Fibroblast of lung (primary cell): ENCODE measurements at regions not wholly inside any gene's neighbourhood (a gene's known extent, or its start where the extent isn't known, plus 50 kb on each side); places are given as distances from the start of the nearest gene placed in this dataset.
A peak's percentile ranks its signal among the peaks of the same experiment; 100 is the strongest.

ENCODE experiments used
- DNase-seq, 2 donors: peaks; one replicate each; pipeline versions ENCODE4 v3.0.0 to v3.0.0-alpha.2; 2010; ENCODE audit warnings: low read depth in 2 of 2
- H2AFZ ChIP-seq: 2 replicates; pipeline ENCODE4 v1.5.1; 2012; ENCODE audit warnings: low read length, control low read depth, inconsistent platforms
- H3K27ac ChIP-seq: 2 replicates; pipeline ENCODE4 v1.5.1; 2011; ENCODE audit warnings: low read length, control low read depth; ENCODE audit not compliant: insufficient read depth
- H3K27me3 ChIP-seq: 2 replicates; pipeline ENCODE4 v1.5.1; 2011; ENCODE audit warnings: mild to moderate bottlenecking, low read length; ENCODE audit not compliant: control insufficient read depth, insufficient read depth
- H3K36me3 ChIP-seq: 2 replicates; pipeline ENCODE4 v1.5.1; 2011; ENCODE audit warnings: low read length; ENCODE audit not compliant: control insufficient read depth, insufficient read depth
- H3K4me1 ChIP-seq: 2 replicates; pipeline ENCODE4 v1.5.1; 2011; ENCODE audit warnings: low read length; ENCODE audit not compliant: control insufficient read depth, insufficient read depth; ENCODE audit errors: extremely low read depth
- H3K4me2 ChIP-seq: 2 replicates; pipeline ENCODE4 v1.5.1; 2011; ENCODE audit warnings: low read length, control low read depth; ENCODE audit not compliant: insufficient read depth; ENCODE audit errors: extremely low read depth
- H3K4me3 ChIP-seq, 4 experiments: fragments of 200-600 bp in 1 of 4; sonication (generic) in 1 of 4; replicated peaks in 1 of 4; 2 replicates each; pipeline ENCODE4 v1.5.1; 2011 to 2016; ENCODE audit warnings: low read length in 4 of 4, low read depth in 3 of 4, mild to moderate bottlenecking in 3 of 4, control low read depth in 2 of 4, inconsistent platforms in 1 of 4, mixed read lengths in 1 of 4; ENCODE audit not compliant: insufficient read depth in 1 of 4; ENCODE audit errors: control extremely low read depth in 1 of 4
- H3K79me2 ChIP-seq: 2 replicates; pipeline ENCODE4 v1.5.1; 2012; ENCODE audit warnings: mild to moderate bottlenecking, low read length, inconsistent platforms; ENCODE audit not compliant: control insufficient read depth, insufficient read depth
- H3K9ac ChIP-seq: 2 replicates; pipeline ENCODE4 v1.5.1; 2011; ENCODE audit warnings: mild to moderate bottlenecking, low read length, control low read depth; ENCODE audit not compliant: insufficient read depth
- H3K9me3 ChIP-seq: 2 replicates; pipeline ENCODE4 v1.5.1; 2012; ENCODE audit warnings: low read depth, low read length; ENCODE audit not compliant: control insufficient read depth, insufficient read depth
- H4K20me1 ChIP-seq: 2 replicates; pipeline ENCODE4 v1.5.1; 2011; ENCODE audit warnings: low read length; ENCODE audit not compliant: control insufficient read depth, insufficient read depth; ENCODE audit errors: extremely low read depth
- EZH2 ChIP-seq: IDR thresholded peaks from 2 replicates; pipeline ENCODE4 v1.5.1; 2012; ENCODE audit warnings: low read length, control low read depth, mild to moderate bottlenecking; ENCODE audit errors: missing control alignments
- TF ChIP-seq, protein P1 (sequence below), 2 donors: IDR thresholded peaks in 1 of 2; conservative IDR thresholded peaks in 1 of 2; 1 replicate in 1 of 2; 2 replicates in 1 of 2; pipeline ENCODE4 v1.5.1; 2011 to 2012; ENCODE audit warnings: low read length in 2 of 2, control low read depth in 1 of 2, inconsistent platforms in 1 of 2, low read depth in 1 of 2, mild to moderate bottlenecking in 1 of 2

DNA sequence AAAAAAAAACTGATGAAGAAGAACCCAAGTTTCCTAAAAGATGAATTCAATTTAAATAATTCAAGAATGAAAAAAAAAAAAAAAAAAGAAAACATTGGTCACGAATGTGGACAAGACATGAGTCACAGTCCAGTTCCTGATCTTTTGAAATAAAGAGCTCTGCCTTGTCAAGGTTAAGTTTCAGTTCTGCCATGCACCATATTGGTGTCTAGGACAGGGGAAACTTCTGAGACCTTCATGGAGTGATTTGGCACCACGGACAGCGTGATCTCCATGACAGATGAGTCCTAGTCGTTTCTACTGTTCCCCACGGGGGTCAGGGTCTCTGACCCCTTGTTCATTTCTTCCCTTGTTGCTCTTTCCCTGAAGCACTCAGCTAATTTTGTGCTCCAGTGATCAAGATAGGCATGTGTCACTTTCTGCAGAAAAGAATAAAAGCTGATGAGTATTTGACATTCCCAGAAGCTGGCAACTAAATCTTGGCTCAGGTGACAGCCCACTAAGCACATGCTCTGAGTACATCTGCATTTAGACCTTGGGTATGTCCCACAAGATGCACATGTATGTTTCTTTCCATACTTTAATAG, 1159.7 kb downstream of the BCL11B start:
- H4K20me1 ChIP-seq, result no peaks in the 10 kb centered on the region
- no peak overlapping the region for H3K9ac ChIP-seq
- H3K36me3 ChIP-seq, result no peaks in the 10 kb centered on the region
- DNase-seq, result peak in 1 of 2 donors; percentile 7
- no peak overlapping the region for H3K4me2 ChIP-seq
- H3K4me1 ChIP-seq, result no peaks in the 10 kb centered on the region
- H3K9me3 ChIP-seq, result no peaks in the 10 kb centered on the region
- no peaks in the 10 kb centered on the region for H3K27me3 ChIP-seq
- H3K4me3 ChIP-seq, result no peak overlapping the region
- H2AFZ ChIP-seq, result no peak overlapping the region
- TF ChIP-seq, protein P1, sequence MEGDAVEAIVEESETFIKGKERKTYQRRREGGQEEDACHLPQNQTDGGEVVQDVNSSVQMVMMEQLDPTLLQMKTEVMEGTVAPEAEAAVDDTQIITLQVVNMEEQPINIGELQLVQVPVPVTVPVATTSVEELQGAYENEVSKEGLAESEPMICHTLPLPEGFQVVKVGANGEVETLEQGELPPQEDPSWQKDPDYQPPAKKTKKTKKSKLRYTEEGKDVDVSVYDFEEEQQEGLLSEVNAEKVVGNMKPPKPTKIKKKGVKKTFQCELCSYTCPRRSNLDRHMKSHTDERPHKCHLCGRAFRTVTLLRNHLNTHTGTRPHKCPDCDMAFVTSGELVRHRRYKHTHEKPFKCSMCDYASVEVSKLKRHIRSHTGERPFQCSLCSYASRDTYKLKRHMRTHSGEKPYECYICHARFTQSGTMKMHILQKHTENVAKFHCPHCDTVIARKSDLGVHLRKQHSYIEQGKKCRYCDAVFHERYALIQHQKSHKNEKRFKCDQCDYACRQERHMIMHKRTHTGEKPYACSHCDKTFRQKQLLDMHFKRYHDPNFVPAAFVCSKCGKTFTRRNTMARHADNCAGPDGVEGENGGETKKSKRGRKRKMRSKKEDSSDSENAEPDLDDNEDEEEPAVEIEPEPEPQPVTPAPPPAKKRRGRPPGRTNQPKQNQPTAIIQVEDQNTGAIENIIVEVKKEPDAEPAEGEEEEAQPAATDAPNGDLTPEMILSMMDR (conservative IDR thresholded peaks at IDR 0.05 in 1 of 2, IDR thresholded peaks at IDR 0.05 in 1 of 2; ENCODE audit: low read depth in 1 of 2, low read length in 2 of 2), result no peak
- no peak for TF ChIP-seq EZH2
- H3K79me2 ChIP-seq, result no peaks in the 10 kb centered on the region
- no peak overlapping the region for H3K27ac ChIP-seq

DNA sequence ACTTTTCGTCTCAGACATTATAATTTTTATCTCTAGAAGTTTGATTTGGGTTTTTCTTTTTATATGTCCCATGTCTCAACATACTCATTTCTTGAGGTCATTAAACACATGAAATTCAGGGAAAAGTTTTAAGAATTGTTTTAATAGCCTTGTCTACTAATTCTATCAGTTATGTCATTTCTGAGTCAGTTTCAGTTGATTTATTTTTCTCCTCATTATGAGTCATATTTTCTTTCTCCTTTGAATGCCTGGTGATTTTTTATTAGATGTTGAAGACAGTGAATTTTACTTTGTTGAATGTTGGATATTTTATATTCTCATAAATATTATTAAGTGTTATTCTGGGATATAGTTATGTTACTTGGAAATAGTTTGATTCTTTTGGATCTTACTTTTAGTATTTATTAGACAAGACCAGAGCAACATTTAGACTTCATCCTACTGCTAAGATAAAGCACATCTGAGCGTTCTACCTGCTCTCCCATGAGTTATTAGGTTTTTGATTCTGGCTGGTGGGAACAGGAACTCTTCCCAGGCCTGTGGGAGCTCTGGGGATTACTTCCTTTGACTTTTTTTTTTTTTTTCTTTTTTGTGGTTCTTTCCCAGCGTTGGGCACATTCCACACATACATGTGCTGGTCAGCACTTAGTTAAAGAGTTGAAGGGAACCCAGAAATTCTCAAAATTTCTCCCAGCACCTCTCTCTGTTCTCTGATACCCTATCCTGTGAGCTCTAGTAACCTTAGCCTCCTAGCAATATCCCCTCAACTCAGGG, 1157.7 kb downstream of the BCL11B start:
- Histone ChIP-seq H4K20me1 (no peaks in the 10 kb centered on the region), H3K4me2 (no peak overlapping the region), H3K4me3 (no peak overlapping the region), H3K27ac (no peak overlapping the region), H3K36me3 (no peaks in the 10 kb centered on the region), H3K9ac (no peak overlapping the region), H3K9me3 (no peaks in the 10 kb centered on the region), H3K4me1 (no peaks in the 10 kb centered on the region), H3K79me2 (no peaks in the 10 kb centered on the region), H2AFZ (no peak overlapping the region), H3K27me3 (no peaks in the 10 kb centered on the region)
- TF ChIP-seq, protein P1 (conservative IDR thresholded peaks at IDR 0.05 in 1 of 2, IDR thresholded peaks at IDR 0.05 in 1 of 2; ENCODE audit: low read depth in 1 of 2, low read length in 2 of 2), result no peak
- TF ChIP-seq EZH2, result no peak
- DNase-seq, result peak in 1 of 2 donors; percentile 72

DNA sequence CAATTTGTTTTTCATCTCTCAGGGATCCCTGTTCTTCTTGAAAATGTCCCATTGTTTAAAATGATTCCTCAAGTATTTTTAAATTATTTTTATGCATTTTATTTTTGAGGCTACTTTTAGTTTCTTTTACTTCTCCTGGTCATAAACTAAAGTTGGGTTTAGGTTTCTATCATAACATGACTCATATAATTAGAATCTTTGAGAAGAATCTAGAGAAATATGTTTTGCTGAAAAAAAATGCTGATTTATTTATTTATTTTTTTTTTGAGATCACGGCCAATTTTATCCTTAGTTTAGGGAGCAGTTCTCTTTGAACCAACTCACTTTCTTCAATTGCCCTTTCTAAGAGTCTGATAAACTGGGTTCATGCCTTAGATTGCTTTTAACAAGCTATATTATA, 1157.1 kb downstream of the BCL11B start:
- H3K9ac ChIP-seq, result no peak overlapping the region
- H3K27ac ChIP-seq, result no peak overlapping the region
- no peak overlapping the region for H2AFZ ChIP-seq
- TF ChIP-seq EZH2, result no peak
- TF ChIP-seq, protein P1 (conservative IDR thresholded peaks at IDR 0.05 in 1 of 2, IDR thresholded peaks at IDR 0.05 in 1 of 2; ENCODE audit: low read depth in 1 of 2, low read length in 2 of 2), result no peak
- no peaks in the 10 kb centered on the region for H3K36me3 ChIP-seq
- H3K4me3 ChIP-seq, result no peak overlapping the region
- H3K27me3 ChIP-seq, result no peaks in the 10 kb centered on the region
- no peak overlapping the region for H3K4me2 ChIP-seq
- peak in 1 of 2 donors; percentile 20 for DNase-seq
- no peaks in the 10 kb centered on the region for H4K20me1 ChIP-seq
- H3K4me1 ChIP-seq, result no peaks in the 10 kb centered on the region
- no peaks in the 10 kb centered on the region for H3K9me3 ChIP-seq
- no peaks in the 10 kb centered on the region for H3K79me2 ChIP-seq
